ENCODE measurements at regions not wholly inside any gene's neighbourhood (a gene's known extent, or its start where the extent isn't known, plus 50 kb on each side); places are given as distances from the start of the nearest gene placed in this dataset.
"Not testable (repeated sequence)": the region's sequence is repeated elsewhere in the genome, so short reads cannot be mapped to it uniquely, and the experiment has no call there.

DNA sequence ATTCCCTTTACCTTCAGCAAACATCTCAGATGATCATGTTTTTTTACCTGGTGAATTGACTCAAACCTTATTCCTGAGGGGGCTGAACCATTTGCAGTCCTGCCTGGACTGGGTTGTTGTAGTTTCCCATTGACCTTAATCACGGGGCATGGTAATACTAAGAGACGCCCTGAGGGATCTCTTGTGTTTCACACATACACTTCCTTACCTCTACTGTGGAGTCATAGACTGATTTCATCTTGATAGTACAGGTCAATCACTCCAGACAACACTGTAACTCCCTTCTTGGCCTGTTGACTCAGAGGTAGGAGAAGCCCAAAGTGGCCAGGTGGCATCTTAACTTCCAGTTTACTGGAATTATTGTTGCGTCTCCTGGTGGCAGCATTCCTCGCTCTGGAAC lies 1064.0 kb upstream of the PCDH10 start:
- DNase-seq (ENCODE audit: low read depth, low spot score): no peak

DNA sequence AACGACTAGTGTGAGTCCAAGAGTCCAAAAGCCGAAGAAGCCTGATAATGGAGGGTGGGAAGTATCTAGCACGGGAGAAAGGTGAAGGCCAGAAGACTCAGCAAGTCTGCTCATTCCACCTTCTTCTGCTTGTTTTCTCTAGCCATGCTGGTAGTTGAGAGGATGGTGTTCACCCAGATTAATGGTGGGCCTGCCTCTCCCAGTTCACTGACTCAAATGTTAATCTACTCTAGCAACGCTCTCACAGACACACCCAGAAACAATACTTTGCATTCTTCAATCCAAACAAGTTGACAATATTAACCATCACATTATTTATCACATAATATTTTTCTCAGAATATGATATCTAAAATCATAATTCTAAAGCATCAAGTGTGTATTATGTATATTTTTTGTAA lies 1055.1 kb upstream of the PCDH10 start:
- no peak for DNase-seq (ENCODE audit: low read depth, low spot score)

DNA sequence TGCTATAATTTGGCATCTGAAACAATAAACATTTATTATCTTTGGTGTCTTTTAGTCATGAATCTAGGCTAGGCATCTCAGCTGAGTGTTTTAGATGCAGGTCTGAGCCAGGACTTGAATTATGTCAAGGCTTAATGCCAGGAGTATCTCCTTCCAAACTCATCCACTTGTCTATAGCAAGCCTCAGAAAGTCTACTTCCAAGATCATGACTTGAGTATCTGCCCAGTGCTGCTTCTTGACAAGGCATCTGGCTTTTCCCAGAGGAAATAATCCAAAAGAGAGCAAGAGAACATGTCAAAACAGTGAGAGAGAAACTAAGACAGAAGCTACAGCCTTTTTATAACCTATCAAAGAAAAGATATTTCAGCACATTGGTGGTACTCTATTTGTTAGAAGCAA lies 1052.1 kb upstream of the PCDH10 start:
- DNase-seq (ENCODE audit: low read depth, low spot score): no peak

DNA sequence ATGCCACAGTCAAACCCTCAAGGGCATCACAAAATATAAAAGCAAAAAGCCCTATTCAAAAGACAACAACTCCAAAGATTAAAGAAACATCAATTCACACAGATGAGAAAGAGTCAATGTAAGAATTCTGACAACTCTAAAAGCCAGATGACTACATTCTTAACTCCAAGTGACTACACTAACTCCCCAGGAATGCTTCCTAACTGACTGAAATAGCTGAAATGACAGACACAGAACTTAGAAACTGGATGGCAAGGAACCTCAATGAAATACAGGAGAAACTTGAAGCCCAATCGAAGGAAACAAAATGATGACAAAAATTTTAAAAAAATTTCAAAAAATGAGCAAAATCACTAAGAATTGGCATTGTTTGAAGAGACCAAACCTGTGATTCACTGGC lies 1047.6 kb upstream of the PCDH10 start:
- DNase-seq (ENCODE audit: low read depth, low spot score): no peak

DNA sequence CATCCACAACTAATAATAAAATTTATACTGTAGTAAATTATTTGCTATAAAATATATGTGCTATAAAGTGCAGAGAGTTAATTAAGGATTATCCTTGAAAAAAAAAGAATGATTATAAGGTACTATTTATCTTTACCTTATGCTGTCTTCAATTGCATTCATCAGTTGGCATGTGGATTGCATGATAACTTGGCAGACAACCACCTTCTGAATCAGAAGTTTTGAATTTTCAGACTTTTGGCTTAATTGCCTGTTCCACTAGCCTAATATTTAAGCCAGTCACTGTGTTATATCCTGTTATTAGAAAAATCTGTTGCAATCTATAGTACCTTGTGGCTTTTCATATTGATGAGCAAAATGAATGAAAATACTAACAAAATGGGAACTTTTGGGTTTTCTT lies 1040.3 kb upstream of the PCDH10 start:
- DNase-seq (ENCODE audit: low read depth, low spot score): no peak

DNA sequence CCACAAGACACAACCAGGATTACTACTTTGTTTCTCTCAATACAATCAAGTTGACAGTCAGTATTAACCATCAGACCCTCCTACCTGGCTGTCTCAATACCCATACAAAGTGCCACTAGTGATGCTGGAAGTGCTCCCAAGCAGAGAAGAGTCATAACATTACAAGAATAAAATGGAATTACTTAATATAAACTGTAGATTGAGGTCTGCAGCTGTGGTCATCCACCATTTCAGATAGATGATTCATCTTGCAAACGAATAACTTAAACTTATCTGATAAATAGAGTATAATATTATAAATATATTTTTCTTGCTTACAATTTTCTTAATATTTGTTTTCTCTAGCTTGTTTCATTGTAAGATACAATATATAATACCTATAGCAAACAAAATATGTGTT lies 1034.2 kb upstream of the PCDH10 start:
- DNase-seq (ENCODE audit: low read depth, low spot score): no peak

DNA sequence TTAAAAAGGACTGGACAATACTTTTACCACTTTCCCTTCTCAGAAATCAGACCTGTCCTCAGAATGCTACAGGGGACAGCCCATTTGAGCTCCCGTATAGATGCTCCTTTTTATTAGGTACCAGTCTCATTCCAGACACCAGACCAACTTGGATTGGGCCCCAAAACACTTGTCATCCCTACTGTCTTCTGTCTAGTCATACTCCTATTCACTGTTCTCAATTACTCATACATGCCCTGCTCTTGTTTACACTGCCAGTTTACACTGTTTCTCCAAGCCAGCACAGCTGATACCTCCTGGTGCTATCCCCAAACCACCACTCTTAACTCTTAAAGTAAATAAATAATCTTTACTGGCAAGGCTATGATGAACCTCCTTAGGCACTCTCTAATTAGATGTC lies 1026.4 kb upstream of the PCDH10 start:
- not testable (repeated sequence) for DNase-seq (ENCODE audit: low read depth, low spot score)

DNA sequence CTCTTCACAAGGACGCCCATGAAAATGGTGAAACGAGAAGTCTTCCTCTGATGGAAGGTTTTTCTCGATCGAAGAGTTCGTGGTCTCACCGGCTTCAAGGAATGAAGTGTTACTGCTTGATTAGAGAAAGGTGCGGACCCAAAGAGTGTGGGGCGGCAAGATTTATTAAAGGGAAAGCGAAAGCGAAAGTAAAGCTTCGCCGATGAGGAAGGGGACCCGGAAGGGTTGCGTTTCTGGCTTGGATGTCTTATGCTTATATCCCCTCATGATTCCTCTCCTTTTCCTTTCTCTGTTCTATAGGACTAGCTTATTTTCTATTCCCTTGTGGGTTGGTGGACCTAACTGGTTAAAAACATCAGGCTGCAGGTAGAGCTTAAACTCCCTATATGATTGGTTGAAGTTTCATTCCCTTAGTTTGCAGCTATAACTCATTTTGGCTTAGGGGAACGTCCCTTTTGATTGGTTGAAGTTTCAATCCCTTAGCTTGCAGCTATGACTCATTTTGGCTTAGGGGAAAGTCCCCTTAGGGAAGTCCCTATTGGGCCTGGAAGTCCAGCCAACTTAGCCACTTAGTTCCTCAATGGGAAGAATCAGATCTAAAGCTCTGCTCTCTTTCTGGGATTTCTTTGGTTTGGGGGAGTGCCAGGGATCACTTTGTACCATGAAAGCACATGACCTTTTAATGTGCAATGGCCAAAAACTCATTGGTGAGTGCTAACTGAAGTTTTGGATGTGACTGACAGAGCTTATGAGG lies 1025.0 kb upstream of the PCDH10 start:
- no peak for DNase-seq (ENCODE audit: low read depth, low spot score)

DNA sequence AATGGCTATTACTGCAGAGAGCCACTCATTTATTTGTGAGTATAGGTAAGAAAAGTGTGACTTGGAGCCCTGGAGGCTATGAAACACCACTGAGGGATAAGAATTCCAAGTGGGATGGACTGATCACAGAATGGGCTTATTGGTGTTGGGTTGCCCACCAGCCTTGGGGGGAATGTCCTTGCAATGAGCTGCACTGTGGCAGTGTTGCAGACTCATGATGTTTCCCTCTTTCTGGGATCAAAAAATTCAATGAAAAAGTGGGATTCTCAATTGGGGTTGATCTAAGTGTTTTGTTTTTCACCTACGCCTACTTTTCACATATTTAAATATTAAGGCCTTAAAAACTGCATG lies 1024.5 kb upstream of the PCDH10 start:
- DNase-seq (ENCODE audit: low read depth, low spot score): no peak

DNA sequence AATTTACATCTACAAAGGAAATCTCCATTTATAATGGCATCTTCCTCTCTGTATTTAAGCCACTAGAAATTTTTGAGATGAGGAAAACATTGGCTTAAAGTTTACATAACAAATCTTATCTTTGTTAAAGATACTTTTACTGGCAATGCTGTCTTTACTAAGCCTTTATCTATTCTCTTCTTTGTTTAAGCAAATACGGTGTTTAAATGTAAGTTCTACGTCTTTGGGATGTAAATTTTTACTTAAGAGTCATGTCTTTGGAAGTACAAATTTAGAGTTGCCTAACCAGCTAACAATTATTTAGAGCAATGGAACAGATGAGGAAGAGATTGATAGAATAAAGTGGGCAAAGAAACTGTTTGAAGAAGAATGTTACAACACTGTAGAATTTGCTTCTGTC lies 1024.0 kb upstream of the PCDH10 start:
- no peak for DNase-seq (ENCODE audit: low read depth, low spot score)

DNA sequence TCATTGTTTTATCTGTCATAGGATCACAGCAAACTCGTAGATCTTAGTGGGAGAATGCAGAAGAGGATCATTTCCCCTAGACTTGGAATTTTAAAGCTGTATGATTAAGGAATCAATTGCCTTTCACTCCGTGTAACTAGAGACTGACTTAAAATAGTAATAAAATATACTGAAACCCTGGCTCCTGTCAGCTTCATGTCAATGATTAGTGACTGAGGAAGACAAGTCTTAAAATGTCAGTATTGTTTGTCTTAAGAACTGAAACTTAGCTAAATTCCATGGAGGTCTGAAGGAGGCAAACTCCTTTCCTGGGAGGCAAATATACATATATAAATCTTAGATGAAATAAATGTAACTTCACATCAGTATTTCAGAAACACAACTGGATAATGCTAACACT lies 1016.7 kb upstream of the PCDH10 start:
- DNase-seq (ENCODE audit: low read depth, low spot score): no peak

DNA sequence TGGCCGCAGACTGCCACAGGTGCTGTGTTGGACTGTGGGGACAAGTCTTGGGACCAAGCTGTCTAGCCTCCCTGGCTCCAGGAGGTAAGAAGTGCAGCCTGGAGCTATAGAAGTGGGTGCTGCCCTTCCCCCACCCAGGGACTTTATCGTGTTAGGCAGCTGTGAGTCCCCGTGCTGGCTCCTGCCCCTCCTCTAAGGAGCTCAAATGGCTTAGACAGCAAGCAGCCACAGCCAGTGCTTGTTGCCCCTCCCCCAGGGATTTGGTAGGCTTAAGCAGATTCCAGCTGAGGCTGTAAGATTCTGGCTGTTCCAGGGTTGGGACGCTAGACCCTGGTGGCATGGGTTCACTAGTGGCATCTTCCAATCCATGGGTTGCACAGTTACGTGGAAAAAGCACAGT lies 979.4 kb upstream of the PCDH10 start:
- DNase-seq (ENCODE audit: low read depth, low spot score): no peak

DNA sequence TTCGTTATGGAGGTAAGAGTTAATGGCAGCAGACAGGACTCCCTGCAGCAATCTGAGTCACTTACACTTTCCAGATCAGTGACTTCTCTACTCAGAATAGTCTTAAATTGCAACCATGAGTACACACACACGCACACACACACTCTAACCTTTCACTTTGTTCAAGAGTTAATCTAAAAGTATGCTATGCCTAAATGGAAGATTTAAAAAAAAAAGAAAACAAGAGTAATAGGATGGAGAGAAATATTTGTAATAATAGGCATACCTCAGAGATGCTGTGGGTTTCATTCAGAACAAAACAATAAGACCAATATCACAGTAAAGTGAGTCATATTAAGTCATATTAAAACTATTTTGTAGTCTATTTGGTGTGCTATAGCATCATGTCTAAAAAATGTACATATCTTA lies 969.1 kb upstream of the PCDH10 start:
- peak; percentile 10 for DNase-seq (ENCODE audit: low read depth, low spot score)

DNA sequence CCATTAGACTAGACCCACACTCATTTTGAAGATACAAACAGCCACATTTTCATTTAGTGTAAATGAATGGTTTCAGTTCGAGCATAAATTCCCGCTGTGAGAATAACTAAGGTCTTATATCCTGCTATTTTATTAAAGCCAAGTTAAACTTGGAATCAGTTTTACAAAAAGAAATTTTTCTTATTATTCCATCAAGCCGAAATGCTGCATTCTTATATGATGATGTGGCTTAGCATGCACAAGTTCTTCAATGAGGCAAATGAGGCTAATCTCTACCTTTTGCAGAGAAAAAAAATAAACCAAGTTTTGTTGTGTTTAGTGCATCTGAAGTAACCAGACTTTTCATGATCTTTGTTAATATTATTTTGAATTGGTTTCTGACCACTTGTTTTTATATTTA lies 953.9 kb upstream of the PCDH10 start:
- DNase-seq (ENCODE audit: low read depth, low spot score): no peak

DNA sequence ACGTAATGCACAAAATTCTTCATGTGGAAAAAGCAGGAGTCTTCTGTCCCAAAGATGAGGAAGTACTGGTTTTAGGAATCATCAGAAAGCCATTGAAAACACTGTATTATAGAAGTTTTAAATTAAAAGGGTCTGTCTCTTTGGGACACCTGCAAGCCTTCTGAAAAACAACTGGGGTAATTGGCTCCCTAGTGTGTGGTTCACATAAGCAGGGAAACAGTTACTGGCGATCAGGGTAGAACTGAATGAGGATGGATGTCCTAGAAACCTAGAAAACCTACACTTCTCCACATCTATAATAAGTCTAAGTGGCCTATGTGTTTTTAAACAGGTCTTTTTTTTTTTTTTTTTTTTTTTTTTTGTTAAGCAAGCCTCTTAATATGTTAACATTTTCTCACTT lies 945.5 kb upstream of the PCDH10 start:
- no peak for DNase-seq (ENCODE audit: low read depth, low spot score)

DNA sequence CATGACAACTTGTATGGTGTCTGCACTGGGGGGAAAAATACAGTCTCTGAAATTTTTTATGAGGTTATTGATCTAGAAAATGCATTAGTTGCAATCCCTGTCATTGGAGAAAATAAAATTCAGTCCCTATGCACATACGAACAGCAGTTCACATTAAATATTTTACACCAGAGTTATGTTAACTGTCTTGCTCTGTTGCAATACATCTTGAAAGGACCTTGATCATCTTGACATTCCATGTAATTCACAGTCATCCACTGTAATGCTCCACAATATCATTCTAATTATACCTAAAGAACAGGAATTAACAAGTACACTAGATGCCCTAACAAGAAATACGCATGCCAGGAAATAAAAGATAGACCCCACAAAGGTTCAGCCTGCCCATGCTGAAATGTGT lies 934.6 kb upstream of the PCDH10 start:
- DNase-seq (ENCODE audit: low read depth, low spot score): no peak

DNA sequence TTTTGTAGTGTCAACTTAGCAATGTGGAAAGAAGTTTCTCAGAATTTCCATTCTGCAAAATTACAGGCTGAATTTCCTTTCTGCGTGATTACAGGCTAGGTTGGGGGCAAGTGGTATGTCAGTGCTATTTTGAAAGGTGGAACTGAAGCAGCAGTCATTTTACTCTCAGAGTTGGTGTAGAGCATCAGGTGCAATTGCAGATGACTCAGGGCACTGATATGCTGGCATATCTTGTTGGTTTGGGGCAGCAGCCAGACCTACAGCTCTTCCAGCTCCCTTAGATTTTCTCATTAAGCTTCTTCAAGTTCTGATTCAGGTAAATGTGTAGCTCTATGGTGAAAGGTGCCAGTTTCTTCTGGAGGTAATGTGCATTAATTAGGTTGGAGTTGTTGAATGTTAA lies 930.7 kb upstream of the PCDH10 start:
- DNase-seq (ENCODE audit: low read depth, low spot score): no peak

DNA sequence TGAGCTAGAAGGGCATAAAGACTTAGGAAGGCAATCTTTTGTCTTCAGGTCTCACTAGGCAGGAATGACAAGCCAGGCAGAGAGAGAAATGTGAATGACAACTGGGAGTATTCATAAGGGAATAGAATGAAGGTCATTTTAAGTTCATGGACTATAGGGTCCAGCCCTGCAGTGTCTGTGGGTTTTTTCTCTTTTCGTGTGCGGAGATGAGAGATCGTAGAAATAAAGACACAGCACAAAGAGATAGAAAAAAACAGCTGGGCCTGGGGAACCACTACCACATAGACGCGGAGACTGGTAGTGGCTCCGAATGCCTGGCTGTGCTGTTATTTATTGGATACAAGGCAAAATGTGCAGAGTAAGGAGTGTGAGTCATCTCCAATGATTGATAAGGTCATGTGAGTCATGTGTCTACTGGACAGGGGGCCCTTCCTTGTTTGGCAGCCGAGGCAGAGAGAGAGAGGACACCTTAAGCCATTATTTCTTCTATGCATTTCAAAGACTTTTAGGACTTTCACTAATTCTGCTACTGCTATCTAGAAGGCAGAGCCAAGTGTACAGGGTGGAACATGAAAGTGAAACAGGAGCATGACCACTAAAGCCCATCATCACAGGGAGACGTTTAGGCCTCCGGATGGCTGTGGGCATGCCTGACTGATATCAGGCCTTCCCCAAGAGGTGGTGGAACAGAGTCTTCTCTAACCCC lies 921.8 kb upstream of the PCDH10 start:
- no peak for DNase-seq (ENCODE audit: low read depth, low spot score)

DNA sequence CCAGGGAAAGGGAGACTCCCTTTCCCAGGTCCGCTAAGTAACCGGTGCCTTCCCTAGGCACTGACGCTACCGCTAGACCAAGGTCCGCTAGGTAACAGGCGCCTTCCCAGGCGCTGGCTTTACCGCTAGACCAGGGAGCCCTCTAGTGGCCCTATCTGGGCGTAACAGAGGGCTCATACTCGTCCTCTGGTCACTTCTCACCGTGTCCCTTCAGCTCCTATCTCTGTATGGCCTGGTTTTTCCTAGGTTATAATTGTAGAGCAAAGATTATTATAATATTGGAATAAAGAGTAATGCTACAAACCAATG lies 921.3 kb upstream of the PCDH10 start:
- not testable (repeated sequence) for DNase-seq (ENCODE audit: low read depth, low spot score)

DNA sequence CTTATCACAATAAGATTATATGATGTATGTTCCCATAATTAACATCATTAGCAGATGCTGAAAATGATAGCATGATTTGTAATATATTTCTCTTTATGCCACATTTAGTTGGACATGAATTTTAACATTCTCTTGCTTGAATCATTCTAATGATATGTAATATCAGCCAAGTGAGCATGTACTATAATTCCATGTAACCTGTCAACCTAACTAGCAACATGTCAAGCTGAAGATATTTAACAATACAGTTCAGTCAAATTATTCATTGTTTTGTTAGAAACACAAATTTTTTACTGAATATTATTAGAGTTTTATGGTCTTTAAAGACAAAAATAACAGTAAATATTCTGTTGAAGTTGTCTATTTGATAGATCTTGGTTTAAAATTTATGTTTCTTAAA lies 920.4 kb upstream of the PCDH10 start:
- no peak for DNase-seq (ENCODE audit: low read depth, low spot score)

DNA sequence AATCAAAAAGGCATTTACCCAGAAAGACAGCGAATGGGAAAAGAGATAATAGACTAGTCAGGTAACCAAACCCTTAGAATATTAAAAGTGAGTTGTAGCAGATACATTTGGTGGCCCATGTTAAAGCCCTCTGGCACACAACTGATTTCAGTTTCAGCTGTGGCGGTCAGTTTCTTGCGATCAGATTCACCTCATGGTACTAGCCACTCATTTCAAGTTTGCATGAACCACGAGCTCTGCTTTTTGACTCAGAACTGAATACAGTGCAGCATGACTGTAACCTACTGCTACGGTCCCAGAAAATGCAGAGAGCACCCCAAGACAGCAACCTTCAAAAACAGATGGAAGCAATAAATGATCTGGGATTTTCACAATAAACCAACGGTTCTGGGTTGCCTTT lies 919.1 kb upstream of the PCDH10 start:
- no peak for DNase-seq (ENCODE audit: low read depth, low spot score)

DNA sequence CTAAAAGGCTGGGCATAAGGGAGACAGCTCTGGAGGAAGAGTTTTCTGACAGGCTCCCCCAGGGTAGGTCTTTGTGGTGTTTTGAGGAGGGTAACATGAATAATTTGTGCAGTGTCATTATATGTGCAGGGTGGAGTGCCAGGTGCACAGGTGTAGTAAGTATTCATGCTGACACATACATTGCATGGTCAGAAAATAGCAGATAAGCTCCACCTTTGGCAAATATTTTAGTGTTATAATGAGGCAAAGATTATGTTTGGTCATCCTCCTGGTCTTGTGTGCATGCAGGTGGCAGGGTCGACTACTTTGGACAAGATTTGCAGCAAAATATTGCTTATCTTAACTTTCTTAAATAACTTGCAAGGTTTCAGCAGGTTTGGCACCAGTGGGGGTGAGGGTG lies 910.4 kb upstream of the PCDH10 start:
- no peak for DNase-seq (ENCODE audit: low read depth, low spot score)

DNA sequence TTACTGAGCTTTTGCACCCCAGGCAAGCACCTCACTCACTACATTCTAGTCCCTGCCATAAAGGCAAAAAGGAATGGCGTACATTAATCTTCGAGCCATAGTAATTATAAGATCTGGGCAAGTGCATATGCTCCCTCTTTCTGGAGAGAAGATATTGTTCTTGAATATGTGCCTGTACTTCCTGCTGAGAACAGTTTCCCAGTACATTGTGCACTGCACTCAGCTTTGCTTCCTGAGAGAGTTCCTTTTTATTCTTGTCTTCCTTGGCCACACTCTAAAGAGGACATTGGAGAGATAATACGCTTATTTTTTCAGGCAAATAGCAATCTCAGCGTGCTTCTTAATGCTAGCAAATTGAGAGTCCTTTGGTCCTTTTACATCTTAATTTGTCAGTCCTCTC lies 909.0 kb upstream of the PCDH10 start:
- DNase-seq (ENCODE audit: low read depth, low spot score): peak; percentile 11

DNA sequence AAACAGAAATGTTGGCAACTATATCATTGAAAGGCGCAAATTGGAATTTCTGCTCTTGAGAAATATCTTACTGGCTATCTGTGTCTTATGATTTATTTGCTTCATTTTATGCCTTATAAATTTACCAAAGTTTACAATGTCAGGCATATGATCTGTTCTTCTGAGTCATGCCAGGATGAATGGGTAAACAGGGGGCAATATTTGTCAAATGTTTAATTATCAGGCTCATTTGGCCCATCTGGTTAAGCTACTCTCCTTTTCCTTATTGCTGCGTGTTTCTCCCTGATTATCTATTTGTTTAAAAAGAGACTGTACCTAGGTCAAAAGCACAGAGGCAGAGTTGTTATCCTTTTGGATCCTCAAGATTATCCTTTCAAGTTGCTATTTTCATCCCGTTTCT lies 903.8 kb upstream of the PCDH10 start:
- DNase-seq (ENCODE audit: low read depth, low spot score): no peak
